ENCODE measurements at regions not wholly inside any gene's neighbourhood (a gene's known extent, or its start where the extent isn't known, plus 50 kb on each side); places are given as distances from the start of the nearest gene placed in this dataset.

DNA sequence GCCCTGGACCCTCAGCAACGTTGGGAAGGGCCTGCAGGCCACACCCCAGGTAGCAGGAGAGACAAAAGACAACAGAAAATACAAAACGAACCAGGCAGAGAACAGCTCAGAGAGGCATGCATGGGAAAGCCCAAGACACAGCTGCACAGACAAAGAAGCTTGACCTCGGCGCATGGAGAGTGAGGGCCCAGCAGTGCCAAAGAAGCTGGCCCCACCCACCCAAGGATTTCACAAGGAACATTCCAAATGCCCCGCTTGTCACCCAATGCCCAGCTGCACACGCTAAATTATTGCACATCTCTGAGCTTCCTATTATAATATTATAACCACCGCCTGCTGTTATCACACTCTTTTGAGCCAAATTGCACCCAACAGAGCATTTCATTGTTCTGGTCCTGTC, 147.7 kb upstream of the TBL1X start:
- H3K9me3 ChIP-seq, result no peaks in the 10 kb centered on the region
- no peak for TF ChIP-seq POLR2A (IDR thresholded peaks at IDR 0.05)
- no peak for TF ChIP-seq EP300 (IDR thresholded peaks at IDR 0.05; ENCODE audit: low read depth)
- TF ChIP-seq, protein P1, sequence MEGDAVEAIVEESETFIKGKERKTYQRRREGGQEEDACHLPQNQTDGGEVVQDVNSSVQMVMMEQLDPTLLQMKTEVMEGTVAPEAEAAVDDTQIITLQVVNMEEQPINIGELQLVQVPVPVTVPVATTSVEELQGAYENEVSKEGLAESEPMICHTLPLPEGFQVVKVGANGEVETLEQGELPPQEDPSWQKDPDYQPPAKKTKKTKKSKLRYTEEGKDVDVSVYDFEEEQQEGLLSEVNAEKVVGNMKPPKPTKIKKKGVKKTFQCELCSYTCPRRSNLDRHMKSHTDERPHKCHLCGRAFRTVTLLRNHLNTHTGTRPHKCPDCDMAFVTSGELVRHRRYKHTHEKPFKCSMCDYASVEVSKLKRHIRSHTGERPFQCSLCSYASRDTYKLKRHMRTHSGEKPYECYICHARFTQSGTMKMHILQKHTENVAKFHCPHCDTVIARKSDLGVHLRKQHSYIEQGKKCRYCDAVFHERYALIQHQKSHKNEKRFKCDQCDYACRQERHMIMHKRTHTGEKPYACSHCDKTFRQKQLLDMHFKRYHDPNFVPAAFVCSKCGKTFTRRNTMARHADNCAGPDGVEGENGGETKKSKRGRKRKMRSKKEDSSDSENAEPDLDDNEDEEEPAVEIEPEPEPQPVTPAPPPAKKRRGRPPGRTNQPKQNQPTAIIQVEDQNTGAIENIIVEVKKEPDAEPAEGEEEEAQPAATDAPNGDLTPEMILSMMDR (IDR thresholded peaks at IDR 0.05), result no peak
- no peak for TF ChIP-seq POLR2AphosphoS5 (IDR thresholded peaks at IDR 0.05)
- H3K4me3 ChIP-seq, result no peak overlapping the region
- H3K27me3 ChIP-seq, result no peaks in the 10 kb centered on the region
- no peak overlapping the region for H3K27ac ChIP-seq
- intact Hi-C loops (cut with DNase I; ENCODE audit: low total_unique reads) (no loop called here), in situ Hi-C loops (cut with MboI; ENCODE audit: low pct_ligation_motif_present in 1 of 4, low pct_unique_long_range_greater_than_20kb in 1 of 4, low sequenced_read_pairs in 3 of 4) (no loop called here)
- WGBS, 2 donors (ENCODE audit: low coverage in 1 of 2), result 53% methylated on average over 7 of the region's 7 CpGs; no CpG with 5 or more reads in 1 of the 2 donors
- no peaks in the 10 kb centered on the region for H3K36me3 ChIP-seq
- DNase-seq, result no peak
- H3K4me1 ChIP-seq, result no peaks in the 10 kb centered on the region

DNA sequence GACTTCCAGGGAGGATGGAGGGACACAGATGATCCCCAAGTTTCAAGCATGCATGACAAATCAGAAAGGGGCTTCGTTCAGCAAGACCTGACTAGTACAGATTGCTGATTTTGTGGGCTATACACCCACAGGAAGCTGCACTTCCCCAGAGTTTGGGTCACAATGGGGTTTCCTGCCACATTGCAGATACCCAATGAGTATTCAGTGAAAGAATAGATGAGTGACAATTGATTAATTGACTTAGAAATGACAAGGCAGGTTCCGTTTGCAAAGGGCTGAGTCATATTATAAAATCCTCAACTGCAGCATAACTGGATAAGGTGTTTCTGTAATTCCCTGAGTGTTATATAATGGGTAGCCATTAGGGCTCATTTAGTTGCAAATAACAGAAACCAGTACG, 146.6 kb upstream of the TBL1X start:
- 60% methylated on average over 3 of the region's 3 CpGs; no CpG with 5 or more reads in 1 of the 2 donors for WGBS, 2 donors (ENCODE audit: low coverage in 1 of 2)
- in situ Hi-C loops (cut with MboI; ENCODE audit: low pct_ligation_motif_present in 1 of 4, low pct_unique_long_range_greater_than_20kb in 1 of 4, low sequenced_read_pairs in 3 of 4) (no loop called here), intact Hi-C loops (cut with DNase I; ENCODE audit: low total_unique reads) (no loop called here)
- Histone ChIP-seq H3K27ac (no peak overlapping the region), H3K9me3 (no peaks in the 10 kb centered on the region), H3K27me3 (no peaks in the 10 kb centered on the region), H3K4me1 (no peaks in the 10 kb centered on the region), H3K4me3 (no peak overlapping the region), H3K36me3 (no peaks in the 10 kb centered on the region)
- DNase-seq, result no peak
- TF ChIP-seq POLR2A (IDR thresholded peaks at IDR 0.05), result no peak
- no peak for TF ChIP-seq POLR2AphosphoS5 (IDR thresholded peaks at IDR 0.05)
- no peak for TF ChIP-seq EP300 (IDR thresholded peaks at IDR 0.05; ENCODE audit: low read depth)
- TF ChIP-seq, protein P1 (IDR thresholded peaks at IDR 0.05), result no peak

DNA sequence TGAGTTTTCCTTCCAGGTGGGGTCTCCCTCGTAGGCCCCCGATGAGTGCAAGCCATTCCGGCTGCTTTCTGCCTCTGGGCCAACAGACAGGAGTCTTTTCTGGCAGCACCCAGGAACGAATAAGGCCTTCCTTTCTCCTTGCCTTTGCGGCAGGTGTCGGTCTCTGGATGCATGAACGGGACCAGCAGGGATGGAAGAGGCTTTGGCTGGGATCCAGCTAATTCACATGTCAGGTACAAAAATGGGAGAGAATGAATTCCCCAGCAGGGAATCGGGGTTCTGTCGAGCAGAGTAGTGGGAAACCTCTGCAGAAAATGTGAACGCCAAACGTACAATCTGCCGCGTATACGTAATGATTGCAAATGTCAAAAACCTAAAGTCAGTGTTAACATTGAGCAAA, 146.1 kb upstream of the TBL1X start:
- H3K4me1 ChIP-seq, result no peaks in the 10 kb centered on the region
- intact Hi-C loops (cut with DNase I; ENCODE audit: low total_unique reads) (no loop called here), in situ Hi-C loops (cut with MboI; ENCODE audit: low pct_ligation_motif_present in 1 of 4, low pct_unique_long_range_greater_than_20kb in 1 of 4, low sequenced_read_pairs in 3 of 4) (no loop called here)
- no peak for DNase-seq
- WGBS, 2 donors (ENCODE audit: low coverage in 1 of 2), result 92% methylated on average over 14 of the region's 14 CpGs; no CpG with 5 or more reads in 1 of the 2 donors
- no peaks in the 10 kb centered on the region for H3K9me3 ChIP-seq
- H3K27me3 ChIP-seq, result no peaks in the 10 kb centered on the region
- TF ChIP-seq POLR2A (IDR thresholded peaks at IDR 0.05), result no peak
- TF ChIP-seq POLR2AphosphoS5 (IDR thresholded peaks at IDR 0.05), result no peak
- TF ChIP-seq EP300 (IDR thresholded peaks at IDR 0.05; ENCODE audit: low read depth), result no peak
- TF ChIP-seq, protein P1 (IDR thresholded peaks at IDR 0.05), result no peak
- H3K36me3 ChIP-seq, result no peaks in the 10 kb centered on the region
- no peak overlapping the region for H3K4me3 ChIP-seq
- no peak overlapping the region for H3K27ac ChIP-seq

DNA sequence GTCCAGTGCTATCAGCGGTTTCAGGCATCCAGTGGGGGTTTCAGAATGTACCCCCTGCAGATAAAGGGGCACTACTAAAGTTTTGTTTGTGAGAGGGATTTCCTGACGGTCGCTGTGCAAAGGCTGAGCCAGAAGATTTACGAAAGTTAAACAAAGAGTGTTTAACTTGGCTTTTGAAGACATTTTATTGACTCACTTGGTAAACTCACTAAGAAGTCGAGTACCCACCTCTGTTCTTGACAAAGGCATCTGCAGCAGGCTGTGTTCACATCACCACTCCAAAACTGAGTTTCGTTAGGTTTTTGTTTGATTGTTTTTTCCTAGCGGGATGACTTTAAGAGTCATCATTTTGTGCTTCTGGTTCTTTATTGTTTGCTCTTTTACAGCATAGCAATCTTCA, 143.9 kb upstream of the TBL1X start:
- 28 to 38% methylated on average over 3 to 7 of the region's 7 CpGs for WGBS, 2 donors (ENCODE audit: low coverage in 1 of 2)
- TF ChIP-seq POLR2A (IDR thresholded peaks at IDR 0.05) (no peak), POLR2AphosphoS5 (IDR thresholded peaks at IDR 0.05) (no peak), EP300 (IDR thresholded peaks at IDR 0.05; ENCODE audit: low read depth) (no peak)
- TF ChIP-seq, protein P1 (IDR thresholded peaks at IDR 0.05), result no peak
- H3K36me3 ChIP-seq, result no peaks in the 10 kb centered on the region
- intact Hi-C loops (cut with DNase I; ENCODE audit: low total_unique reads), result no loop called here
- H3K4me1 ChIP-seq, result no peaks in the 10 kb centered on the region
- no peak overlapping the region for H3K27ac ChIP-seq
- in situ Hi-C loops (cut with MboI; ENCODE audit: low pct_ligation_motif_present in 1 of 4, low pct_unique_long_range_greater_than_20kb in 1 of 4, low sequenced_read_pairs in 3 of 4), result no loop called here
- no peak for DNase-seq
- no peaks in the 10 kb centered on the region for H3K9me3 ChIP-seq
- no peak overlapping the region for H3K4me3 ChIP-seq
- H3K27me3 ChIP-seq, result no peaks in the 10 kb centered on the region
